Epithelial cell of proximal tubule (primary cell): ENCODE measurements at regions not wholly inside any gene's neighbourhood (a gene's known extent, or its start where the extent isn't known, plus 50 kb on each side); places are given as distances from the start of the nearest gene placed in this dataset.

Experiments used
- DNase-seq: peaks from one replicate; pipeline ENCODE4 v3.0.0-alpha.2; 2011; ENCODE audit warnings: low read depth
- H3K4me3 ChIP-seq: 2 replicates; pipeline ENCODE4 v1.5.1; 2011; ENCODE audit warnings: low read depth, mild to moderate bottlenecking, low read length
- TF ChIP-seq, protein P1 (sequence below): conservative IDR thresholded peaks from 2 replicates; pipeline ENCODE4 v1.5.1; 2012; ENCODE audit warnings: low read depth, mild to moderate bottlenecking, low read length

DNA sequence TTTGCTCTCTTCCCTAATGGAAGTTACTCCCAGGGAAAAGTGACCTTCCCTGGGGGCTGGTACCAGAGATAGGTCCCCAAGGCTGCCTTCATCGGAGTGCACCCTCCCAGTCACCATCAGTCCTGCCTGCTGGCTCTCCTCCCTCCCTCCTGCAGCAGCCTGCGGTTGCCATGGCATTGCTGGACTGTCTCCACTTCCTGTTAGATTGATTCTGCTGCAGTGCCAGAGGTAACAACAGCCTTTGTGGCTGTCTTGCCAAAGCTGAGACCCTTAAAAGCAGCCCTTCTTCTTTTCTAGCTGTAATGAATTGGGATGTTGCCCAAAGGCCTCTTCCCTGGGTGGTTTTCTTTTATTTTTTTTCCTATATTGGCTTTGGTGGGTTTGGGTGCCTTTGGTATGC, 78.1 kb upstream of the PRLR start:
- DNase-seq: no peak
- TF ChIP-seq, protein P1, sequence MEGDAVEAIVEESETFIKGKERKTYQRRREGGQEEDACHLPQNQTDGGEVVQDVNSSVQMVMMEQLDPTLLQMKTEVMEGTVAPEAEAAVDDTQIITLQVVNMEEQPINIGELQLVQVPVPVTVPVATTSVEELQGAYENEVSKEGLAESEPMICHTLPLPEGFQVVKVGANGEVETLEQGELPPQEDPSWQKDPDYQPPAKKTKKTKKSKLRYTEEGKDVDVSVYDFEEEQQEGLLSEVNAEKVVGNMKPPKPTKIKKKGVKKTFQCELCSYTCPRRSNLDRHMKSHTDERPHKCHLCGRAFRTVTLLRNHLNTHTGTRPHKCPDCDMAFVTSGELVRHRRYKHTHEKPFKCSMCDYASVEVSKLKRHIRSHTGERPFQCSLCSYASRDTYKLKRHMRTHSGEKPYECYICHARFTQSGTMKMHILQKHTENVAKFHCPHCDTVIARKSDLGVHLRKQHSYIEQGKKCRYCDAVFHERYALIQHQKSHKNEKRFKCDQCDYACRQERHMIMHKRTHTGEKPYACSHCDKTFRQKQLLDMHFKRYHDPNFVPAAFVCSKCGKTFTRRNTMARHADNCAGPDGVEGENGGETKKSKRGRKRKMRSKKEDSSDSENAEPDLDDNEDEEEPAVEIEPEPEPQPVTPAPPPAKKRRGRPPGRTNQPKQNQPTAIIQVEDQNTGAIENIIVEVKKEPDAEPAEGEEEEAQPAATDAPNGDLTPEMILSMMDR: no peak
- H3K4me3 ChIP-seq: no peak overlapping the region

GRCh38 chr5:35306716-35307365, 76.6 kb upstream of the PRLR start:
- TF ChIP-seq, protein P1: no peak
- DNase-seq: no peak
- no peak overlapping the region for H3K4me3 ChIP-seq

GRCh38 chr5:35305336-35306020, 75.2 kb upstream of the PRLR start:
- no peak overlapping the region for H3K4me3 ChIP-seq
- TF ChIP-seq, protein P1: no peak
- no peak for DNase-seq

DNA sequence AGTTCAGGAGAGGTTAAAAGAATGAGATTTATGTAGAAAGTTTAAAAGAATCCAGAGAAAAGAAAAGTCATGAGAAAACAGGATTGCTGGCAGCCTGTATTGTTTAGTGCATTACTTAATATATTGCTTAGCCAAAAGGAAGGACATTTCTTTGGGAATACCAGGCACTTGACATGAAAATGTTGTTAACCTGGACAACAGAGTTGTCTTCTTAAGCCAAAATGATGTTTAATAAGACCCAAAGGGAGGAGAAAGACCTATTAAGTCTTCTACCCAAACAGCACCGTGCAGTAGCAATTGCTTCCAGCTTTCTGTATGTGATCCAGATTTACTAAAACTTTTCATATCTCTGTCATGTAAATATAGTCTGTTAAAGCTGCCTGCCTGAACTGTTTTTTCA, 74.0 kb upstream of the PRLR start:
- no peak for DNase-seq
- TF ChIP-seq, protein P1: no peak
- no peak overlapping the region for H3K4me3 ChIP-seq

DNA sequence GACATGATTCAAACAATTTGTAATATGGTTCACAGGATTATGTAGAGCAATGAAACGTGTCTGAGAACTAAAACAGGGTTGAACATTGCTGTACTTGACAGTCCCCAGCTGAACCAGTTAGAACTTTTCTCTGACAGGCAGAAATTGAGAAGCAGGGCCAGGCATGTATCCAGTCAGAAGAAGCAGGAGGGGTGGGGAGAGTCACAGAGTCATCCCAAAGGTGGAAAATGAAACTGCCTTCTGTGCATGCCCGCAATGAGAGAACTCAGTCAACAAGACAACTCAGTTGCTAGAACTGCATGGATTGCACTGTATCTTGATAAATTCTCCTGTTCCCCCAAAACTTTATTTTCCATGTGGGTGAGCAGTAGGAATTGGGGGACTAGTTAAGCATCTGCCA, 72.9 kb upstream of the PRLR start:
- TF ChIP-seq, protein P1: no peak
- no peak for DNase-seq
- H3K4me3 ChIP-seq: no peak overlapping the region

DNA sequence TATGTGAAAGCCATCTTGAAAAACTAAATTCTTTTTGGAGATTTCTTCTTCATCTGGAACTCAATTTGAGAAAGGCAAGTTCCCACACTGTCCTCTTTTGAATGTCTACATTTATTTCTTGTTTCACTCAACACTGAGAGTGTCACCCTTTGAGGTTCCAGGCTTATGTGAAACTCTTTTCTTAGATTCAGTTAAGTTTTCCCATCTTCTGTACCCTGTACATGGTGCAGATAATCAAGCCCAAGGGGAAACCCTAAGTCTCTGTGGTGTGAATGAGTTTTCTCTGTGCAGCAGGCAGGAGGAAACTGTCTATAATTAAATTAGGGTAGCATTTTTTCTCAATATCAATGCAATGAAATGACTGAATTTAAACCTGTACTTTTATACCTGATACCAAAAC, 72.3 kb upstream of the PRLR start:
- H3K4me3 ChIP-seq: no peak overlapping the region
- no peak for DNase-seq
- TF ChIP-seq, protein P1: no peak

DNA sequence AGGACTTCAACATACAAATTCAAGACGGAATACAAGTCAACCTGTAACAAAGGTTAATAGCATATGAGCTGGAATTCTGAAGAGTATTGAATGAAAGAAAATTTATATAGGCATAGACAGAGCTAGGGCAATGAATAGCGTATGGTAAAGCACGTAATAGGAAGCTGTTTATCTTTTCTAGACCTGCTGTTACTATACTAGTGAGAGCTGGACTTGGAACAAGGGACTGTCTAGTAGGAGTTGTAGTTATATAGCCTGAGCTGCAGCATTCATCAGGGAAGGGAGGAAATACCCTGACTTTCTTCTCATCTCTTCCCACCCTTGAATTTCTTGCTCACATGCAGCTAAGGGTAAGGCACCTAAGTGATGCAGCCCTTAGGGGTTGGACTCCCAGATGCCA, 67.5 kb upstream of the PRLR start:
- no peak overlapping the region for H3K4me3 ChIP-seq
- DNase-seq: no peak
- TF ChIP-seq, protein P1: no peak
